Nephron (organoid): ENCODE measurements at regions not wholly inside any gene's neighbourhood (a gene's known extent, or its start where the extent isn't known, plus 50 kb on each side); places are given as distances from the start of the nearest gene placed in this dataset.
"Not testable (repeated sequence)": the region's sequence is repeated elsewhere in the genome, so short reads cannot be mapped to it uniquely, and the experiment has no call there.

Experiments
- H3K27ac Mint-ChIP-seq, 3 experiments: 2 replicates each; pipeline ENCODE4 v1.8.0; 2020; ENCODE audit warnings: mixed read lengths in 3 of 3, mild to moderate bottlenecking in 2 of 3, moderate library complexity in 1 of 3
- H3K27me3 Mint-ChIP-seq: 2 replicates; pipeline ENCODE4 v1.8.0; 2021; ENCODE audit warnings: low read depth, mild to moderate bottlenecking, moderate library complexity, mixed read lengths
- H3K36me3 Mint-ChIP-seq: 2 replicates; pipeline ENCODE4 v1.8.0; 2020; ENCODE audit warnings: low read depth, mixed read lengths
- H3K4me1 Mint-ChIP-seq: 2 replicates; pipeline ENCODE4 v1.8.0; 2020; ENCODE audit warnings: mixed read lengths
- H3K4me3 Mint-ChIP-seq, 3 experiments: 2 replicates each; pipeline ENCODE4 v1.8.0; 2020; ENCODE audit warnings: mild to moderate bottlenecking in 3 of 3, mixed read lengths in 3 of 3, moderate library complexity in 2 of 3
- H3K9me3 Mint-ChIP-seq: 2 replicates; pipeline ENCODE4 v1.8.0; 2020; ENCODE audit warnings: mixed read lengths
- TF ChIP-seq, protein P1 (sequence below), 3 experiments: fragments of 200-600 bp; sonication (generic); IDR thresholded peaks; one replicate each; pipeline ENCODE4 v1.5.0; 2021; ENCODE audit warnings: antibody characterized with exemption in 3 of 3; ENCODE audit not compliant: unreplicated experiment in 3 of 3

DNA sequence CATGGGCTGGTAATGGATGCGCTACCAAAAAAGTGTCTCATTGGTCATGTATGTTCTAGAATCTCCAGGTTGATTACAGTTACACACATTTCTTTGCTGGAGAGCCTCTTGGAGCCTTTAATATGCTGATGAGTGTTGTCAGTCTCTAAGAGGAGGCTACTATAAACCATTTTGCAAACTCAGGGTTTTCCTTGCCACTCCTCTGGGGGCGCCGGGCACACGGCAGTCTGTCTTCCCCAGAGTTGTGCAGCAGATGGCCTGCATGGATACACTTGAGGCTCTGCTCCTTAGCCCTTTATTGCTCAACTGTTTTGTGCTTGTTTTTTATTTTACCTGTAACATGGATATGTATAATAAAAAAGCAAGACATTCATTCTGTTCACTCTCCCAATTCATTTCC lies 196.5 kb downstream of the ACTR3B start:
- TF ChIP-seq, protein P1, sequence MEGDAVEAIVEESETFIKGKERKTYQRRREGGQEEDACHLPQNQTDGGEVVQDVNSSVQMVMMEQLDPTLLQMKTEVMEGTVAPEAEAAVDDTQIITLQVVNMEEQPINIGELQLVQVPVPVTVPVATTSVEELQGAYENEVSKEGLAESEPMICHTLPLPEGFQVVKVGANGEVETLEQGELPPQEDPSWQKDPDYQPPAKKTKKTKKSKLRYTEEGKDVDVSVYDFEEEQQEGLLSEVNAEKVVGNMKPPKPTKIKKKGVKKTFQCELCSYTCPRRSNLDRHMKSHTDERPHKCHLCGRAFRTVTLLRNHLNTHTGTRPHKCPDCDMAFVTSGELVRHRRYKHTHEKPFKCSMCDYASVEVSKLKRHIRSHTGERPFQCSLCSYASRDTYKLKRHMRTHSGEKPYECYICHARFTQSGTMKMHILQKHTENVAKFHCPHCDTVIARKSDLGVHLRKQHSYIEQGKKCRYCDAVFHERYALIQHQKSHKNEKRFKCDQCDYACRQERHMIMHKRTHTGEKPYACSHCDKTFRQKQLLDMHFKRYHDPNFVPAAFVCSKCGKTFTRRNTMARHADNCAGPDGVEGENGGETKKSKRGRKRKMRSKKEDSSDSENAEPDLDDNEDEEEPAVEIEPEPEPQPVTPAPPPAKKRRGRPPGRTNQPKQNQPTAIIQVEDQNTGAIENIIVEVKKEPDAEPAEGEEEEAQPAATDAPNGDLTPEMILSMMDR (IDR thresholded peaks at IDR 0.05; ENCODE audit: unreplicated experiment in 3 of 3), result no peak
- H3K36me3 Mint-ChIP-seq, result peaks cover 8% of the 10 kb centered on the region
- H3K9me3 Mint-ChIP-seq, result peaks cover 10% of the 10 kb centered on the region
- H3K27ac Mint-ChIP-seq, result no peak overlapping the region
- no peak overlapping the region for H3K4me3 Mint-ChIP-seq
- no peaks in the 10 kb centered on the region for H3K4me1 Mint-ChIP-seq
- H3K27me3 Mint-ChIP-seq, result peaks cover 4% of the 10 kb centered on the region

DNA sequence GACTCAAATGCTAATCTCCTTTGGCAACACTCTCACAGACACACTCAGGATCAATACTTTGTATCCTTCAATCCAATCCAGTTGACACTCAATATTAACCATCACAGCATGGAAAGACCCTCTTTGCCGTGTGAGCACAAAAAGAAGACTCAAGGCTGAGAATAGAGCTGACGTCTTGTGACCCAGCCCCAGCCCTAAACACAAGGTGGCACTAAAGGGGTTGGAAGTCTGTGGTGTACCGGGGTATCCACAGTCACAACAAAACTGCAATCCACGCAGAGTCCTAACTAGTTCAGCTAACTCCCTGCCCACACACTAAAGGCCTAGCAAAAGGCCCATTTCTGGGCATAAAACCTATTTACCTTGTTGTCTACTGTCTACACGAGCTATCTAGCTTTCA lies 200.1 kb downstream of the ACTR3B start:
- H3K36me3 Mint-ChIP-seq, result peaks cover 8% of the 10 kb centered on the region
- H3K27me3 Mint-ChIP-seq, result peaks cover 4% of the 10 kb centered on the region
- TF ChIP-seq, protein P1 (IDR thresholded peaks at IDR 0.05; ENCODE audit: unreplicated experiment in 3 of 3), result no peak
- H3K4me1 Mint-ChIP-seq, result no peaks in the 10 kb centered on the region
- H3K27ac Mint-ChIP-seq, result no peak overlapping the region
- H3K4me3 Mint-ChIP-seq, result no peak overlapping the region
- peaks cover 12% of the 10 kb centered on the region for H3K9me3 Mint-ChIP-seq

DNA sequence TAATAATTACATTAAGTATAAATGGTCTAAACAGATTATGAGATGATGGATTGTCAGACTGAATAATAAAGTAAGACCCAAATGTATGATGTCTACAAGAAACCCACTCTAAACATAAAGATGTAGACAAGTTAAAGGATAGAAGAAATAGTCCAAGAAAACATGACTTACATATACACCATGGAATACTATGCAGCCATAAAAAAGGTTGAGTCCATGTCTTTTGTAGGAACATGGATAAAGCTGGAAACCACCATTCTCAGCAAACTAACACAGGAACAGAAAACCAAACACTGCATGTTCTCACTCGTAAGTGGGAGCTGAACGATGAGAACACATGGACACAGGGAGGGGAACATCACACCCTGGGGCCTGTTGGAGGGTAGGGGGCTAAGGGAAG lies 202.2 kb downstream of the ACTR3B start:
- H3K27ac Mint-ChIP-seq, H3K36me3 Mint-ChIP-seq: not testable (repeated sequence)
- peaks cover 16% of the 10 kb centered on the region for H3K9me3 Mint-ChIP-seq

DNA sequence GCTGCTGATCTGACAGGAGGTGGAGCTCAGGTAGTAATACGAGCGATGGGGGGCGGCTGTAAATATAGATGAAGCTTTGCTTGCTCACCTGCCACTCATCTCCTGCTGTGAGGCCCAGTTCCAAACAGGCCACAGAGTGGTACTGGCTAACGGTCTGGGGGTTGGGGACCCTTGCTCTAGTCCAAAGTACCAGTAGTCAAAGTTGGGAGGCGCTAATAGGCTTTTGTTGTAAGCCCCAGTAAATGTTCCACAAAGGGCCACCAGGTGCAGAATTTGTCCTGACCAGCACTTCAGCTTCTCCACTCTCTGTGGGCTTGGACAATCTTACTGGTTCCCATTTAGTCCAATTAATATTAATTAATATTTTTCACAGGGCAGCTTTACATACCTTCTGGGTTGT lies 206.6 kb downstream of the ACTR3B start:
- TF ChIP-seq, protein P1 (IDR thresholded peaks at IDR 0.05; ENCODE audit: unreplicated experiment in 3 of 3), result no peak
- peaks cover 35% of the 10 kb centered on the region for H3K9me3 Mint-ChIP-seq
- peaks cover 7% of the 10 kb centered on the region for H3K27me3 Mint-ChIP-seq
- H3K36me3 Mint-ChIP-seq, result peaks cover 9% of the 10 kb centered on the region
- H3K27ac Mint-ChIP-seq, result no peak overlapping the region
- no peaks in the 10 kb centered on the region for H3K4me1 Mint-ChIP-seq
- H3K4me3 Mint-ChIP-seq, result no peak overlapping the region

More for the DNA sequence above, 202.2 kb downstream of the ACTR3B start:
- not testable (repeated sequence) for H3K4me1 Mint-ChIP-seq, H3K4me3 Mint-ChIP-seq, H3K27me3 Mint-ChIP-seq

DNA sequence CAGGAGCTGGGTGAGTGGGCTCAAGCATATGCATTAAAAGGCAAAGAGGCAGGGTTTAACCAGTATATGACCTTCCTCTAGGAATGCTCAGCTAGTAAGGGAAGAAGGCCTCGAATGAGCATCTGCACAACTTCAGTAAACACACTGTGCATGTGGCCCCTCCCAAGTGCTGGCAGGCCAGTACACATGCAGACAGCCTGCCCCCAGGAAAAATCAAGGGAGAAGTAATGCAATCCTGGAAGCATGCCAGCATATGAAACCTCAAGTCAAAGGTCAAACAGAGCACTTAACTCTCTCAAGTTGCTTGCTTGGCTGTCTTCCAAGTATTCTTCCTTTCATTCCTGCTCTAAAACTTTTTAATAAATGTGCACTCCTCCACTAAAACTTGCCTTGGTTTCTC lies 208.4 kb downstream of the ACTR3B start:
- Mint-ChIP-seq H3K9me3 (peaks cover 40% of the 10 kb centered on the region), H3K4me1 (no peaks in the 10 kb centered on the region)
- TF ChIP-seq, protein P1 (IDR thresholded peaks at IDR 0.05; ENCODE audit: unreplicated experiment in 3 of 3), result no peak

DNA sequence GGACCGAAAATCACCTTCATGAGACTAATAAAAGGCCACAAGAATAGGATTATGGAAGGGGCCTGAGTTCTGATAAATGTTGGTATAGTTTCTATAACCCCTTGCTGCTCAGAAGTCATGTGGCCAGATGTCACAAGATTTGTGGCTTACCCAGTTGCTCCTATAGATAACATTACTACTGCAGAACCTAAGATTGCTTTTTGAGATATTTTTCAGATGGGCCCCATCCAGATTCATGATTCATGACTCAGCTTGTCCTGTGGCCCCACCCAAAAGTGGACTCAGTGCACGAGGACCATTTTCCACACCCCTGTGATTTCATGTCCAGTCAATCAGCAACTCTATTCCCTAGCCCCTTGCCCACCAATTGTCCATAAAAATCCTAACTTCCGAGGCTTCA lies 209.0 kb downstream of the ACTR3B start:
- TF ChIP-seq, protein P1 (IDR thresholded peaks at IDR 0.05; ENCODE audit: unreplicated experiment in 3 of 3), result no peak
- peaks cover 40% of the 10 kb centered on the region for H3K9me3 Mint-ChIP-seq
- no peak overlapping the region for H3K4me3 Mint-ChIP-seq
- H3K27me3 Mint-ChIP-seq, result peaks cover 7% of the 10 kb centered on the region
- H3K27ac Mint-ChIP-seq, result no peak overlapping the region
- no peaks in the 10 kb centered on the region for H3K4me1 Mint-ChIP-seq
- H3K36me3 Mint-ChIP-seq, result peaks cover 19% of the 10 kb centered on the region

More for the DNA sequence above, 208.4 kb downstream of the ACTR3B start:
- peaks cover 19% of the 10 kb centered on the region for H3K36me3 Mint-ChIP-seq
- peaks cover 7% of the 10 kb centered on the region for H3K27me3 Mint-ChIP-seq
- no peak overlapping the region for H3K4me3 Mint-ChIP-seq
- no peak overlapping the region for H3K27ac Mint-ChIP-seq
